ENCODE measurements at regions not wholly inside any gene's neighbourhood (a gene's known extent, or its start where the extent isn't known, plus 50 kb on each side); places are given as distances from the start of the nearest gene placed in this dataset.

GRCh38 chr3:87509401-87509800 is 233.0 kb upstream of the POU1F1 start:
- ChIA-PET CTCF (no interaction called here), POLR2A (no interaction called here)
- no peaks in the 10 kb centered on the region for H3K4me1 ChIP-seq
- no peak for TF ChIP-seq CTCF (IDR thresholded peaks at IDR 0.05; ENCODE audit: insufficient read depth in 1 of 2, low read depth in 1 of 2, low read length in 1 of 2, severe bottlenecking in 1 of 2, unreplicated experiment in 1 of 2)
- H3K4me1 Mint-ChIP-seq (ENCODE audit: low read depth, unreplicated experiment): no peaks in the 10 kb centered on the region
- DNase-seq: no peak
- H3K4me3 ChIP-seq (ENCODE audit: low read depth, low read length): no peak overlapping the region
- no peaks in the 10 kb centered on the region for H3K36me3 ChIP-seq (ENCODE audit: control insufficient read depth, insufficient read depth, low read length)
- no peaks in the 10 kb centered on the region for H3K9me3 Mint-ChIP-seq (ENCODE audit: unreplicated experiment)
- intact Hi-C loops (cut with micrococcal nuclease; ENCODE audit: unreplicated experiment): no loop called here
- no TSS peak for BruUV-seq (replicated peaks)
- H3K27ac Mint-ChIP-seq (ENCODE audit: unreplicated experiment): no peak overlapping the region
- H3K36me3 Mint-ChIP-seq (ENCODE audit: insufficient read depth, unreplicated experiment): no peaks in the 10 kb centered on the region
- H3K27me3 Mint-ChIP-seq (ENCODE audit: insufficient read depth, unreplicated experiment): no peaks in the 10 kb centered on the region
- no peaks in the 10 kb centered on the region for H3K27me3 ChIP-seq (replicated peaks; ENCODE audit: control insufficient read depth, insufficient read depth, low read length)
- H3K4me3 Mint-ChIP-seq (ENCODE audit: unreplicated experiment): no peak overlapping the region
- no peaks in the 10 kb centered on the region for H3K9me3 ChIP-seq

- Mint-ChIP-seq H3K27me3 (ENCODE audit: insufficient read depth, unreplicated experiment) (no peaks in the 10 kb centered on the region), H3K4me3 (ENCODE audit: unreplicated experiment) (no peak overlapping the region), H3K9me3 (ENCODE audit: unreplicated experiment) (no peaks in the 10 kb centered on the region), H3K4me1 (ENCODE audit: low read depth, unreplicated experiment) (no peaks in the 10 kb centered on the region), H3K36me3 (ENCODE audit: insufficient read depth, unreplicated experiment) (no peaks in the 10 kb centered on the region), H3K27ac (ENCODE audit: unreplicated experiment) (no peak overlapping the region)
- DNase-seq: no peak
- no peaks in the 10 kb centered on the region for H3K27me3 ChIP-seq (replicated peaks; ENCODE audit: control insufficient read depth, insufficient read depth, low read length)
- no peak overlapping the region for H3K4me3 ChIP-seq (ENCODE audit: low read depth, low read length)
- no peaks in the 10 kb centered on the region for H3K9me3 ChIP-seq
- ChIA-PET POLR2A (no interaction called here), CTCF (no interaction called here)
- no peaks in the 10 kb centered on the region for H3K4me1 ChIP-seq
- intact Hi-C loops (cut with micrococcal nuclease; ENCODE audit: unreplicated experiment): no loop called here
- TF ChIP-seq CTCF (IDR thresholded peaks at IDR 0.05; ENCODE audit: insufficient read depth in 1 of 2, low read depth in 1 of 2, low read length in 1 of 2, severe bottlenecking in 1 of 2, unreplicated experiment in 1 of 2): no peak
- H3K36me3 ChIP-seq (ENCODE audit: control insufficient read depth, insufficient read depth, low read length): no peaks in the 10 kb centered on the region
- no TSS peak for BruUV-seq (replicated peaks)
Observed at GRCh38 chr3:87508921-87509320, 232.5 kb upstream of the POU1F1 start.

- intact Hi-C loops (cut with micrococcal nuclease; ENCODE audit: unreplicated experiment): no loop called here
- H3K9me3 ChIP-seq: no peaks in the 10 kb centered on the region
- no peaks in the 10 kb centered on the region for H3K27me3 Mint-ChIP-seq (ENCODE audit: insufficient read depth, unreplicated experiment)
- H3K27ac Mint-ChIP-seq (ENCODE audit: unreplicated experiment): no peak overlapping the region
- BruUV-seq (replicated peaks): no TSS peak
- no peaks in the 10 kb centered on the region for H3K27me3 ChIP-seq (replicated peaks; ENCODE audit: control insufficient read depth, insufficient read depth, low read length)
- no peaks in the 10 kb centered on the region for H3K9me3 Mint-ChIP-seq (ENCODE audit: unreplicated experiment)
- no peak for DNase-seq
- no peak overlapping the region for H3K4me3 Mint-ChIP-seq (ENCODE audit: unreplicated experiment)
- H3K4me1 ChIP-seq: no peaks in the 10 kb centered on the region
- H3K36me3 ChIP-seq (ENCODE audit: control insufficient read depth, insufficient read depth, low read length): no peaks in the 10 kb centered on the region
- H3K36me3 Mint-ChIP-seq (ENCODE audit: insufficient read depth, unreplicated experiment): no peaks in the 10 kb centered on the region
- no peak for TF ChIP-seq CTCF (IDR thresholded peaks at IDR 0.05; ENCODE audit: insufficient read depth in 1 of 2, low read depth in 1 of 2, low read length in 1 of 2, severe bottlenecking in 1 of 2, unreplicated experiment in 1 of 2)
- POLR2A ChIA-PET: no interaction called here
- H3K4me1 Mint-ChIP-seq (ENCODE audit: low read depth, unreplicated experiment): no peaks in the 10 kb centered on the region
- H3K4me3 ChIP-seq (ENCODE audit: low read depth, low read length): no peak overlapping the region
- CTCF ChIA-PET: no interaction called here
Observed at GRCh38 chr3:87507753-87508152, 231.4 kb upstream of the POU1F1 start.

Measured in Caco-2 (cell line).